ENCODE measurements at regions not wholly inside any gene's neighbourhood (a gene's known extent, or its start where the extent isn't known, plus 50 kb on each side); places are given as distances from the start of the nearest gene placed in this dataset.
A peak's percentile ranks its signal among the peaks of the same experiment; 100 is the strongest.

DNA sequence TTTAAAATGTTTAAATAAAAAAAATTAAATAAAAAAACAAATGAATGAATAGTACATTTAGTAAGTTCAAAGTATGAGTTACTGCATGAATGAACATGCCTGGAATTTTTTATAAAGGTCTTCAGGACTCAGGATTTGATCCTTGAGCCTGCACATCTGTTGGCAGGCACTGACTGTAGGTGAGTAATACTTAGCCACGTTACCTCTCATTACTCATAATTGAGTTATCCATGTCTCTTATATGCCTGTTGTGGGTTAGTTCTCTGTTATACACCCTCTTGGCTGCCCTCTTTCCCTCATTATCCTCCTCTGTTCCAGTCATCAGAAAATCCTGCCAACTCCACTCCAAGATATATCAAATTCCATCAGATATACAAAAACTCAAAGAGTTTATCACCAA lies 276.0 kb downstream of the FBXW7 start:
- TF ChIP-seq, protein P1, sequence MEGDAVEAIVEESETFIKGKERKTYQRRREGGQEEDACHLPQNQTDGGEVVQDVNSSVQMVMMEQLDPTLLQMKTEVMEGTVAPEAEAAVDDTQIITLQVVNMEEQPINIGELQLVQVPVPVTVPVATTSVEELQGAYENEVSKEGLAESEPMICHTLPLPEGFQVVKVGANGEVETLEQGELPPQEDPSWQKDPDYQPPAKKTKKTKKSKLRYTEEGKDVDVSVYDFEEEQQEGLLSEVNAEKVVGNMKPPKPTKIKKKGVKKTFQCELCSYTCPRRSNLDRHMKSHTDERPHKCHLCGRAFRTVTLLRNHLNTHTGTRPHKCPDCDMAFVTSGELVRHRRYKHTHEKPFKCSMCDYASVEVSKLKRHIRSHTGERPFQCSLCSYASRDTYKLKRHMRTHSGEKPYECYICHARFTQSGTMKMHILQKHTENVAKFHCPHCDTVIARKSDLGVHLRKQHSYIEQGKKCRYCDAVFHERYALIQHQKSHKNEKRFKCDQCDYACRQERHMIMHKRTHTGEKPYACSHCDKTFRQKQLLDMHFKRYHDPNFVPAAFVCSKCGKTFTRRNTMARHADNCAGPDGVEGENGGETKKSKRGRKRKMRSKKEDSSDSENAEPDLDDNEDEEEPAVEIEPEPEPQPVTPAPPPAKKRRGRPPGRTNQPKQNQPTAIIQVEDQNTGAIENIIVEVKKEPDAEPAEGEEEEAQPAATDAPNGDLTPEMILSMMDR (IDR thresholded peaks at IDR 0.05; ENCODE audit: low read depth, low read length), result no peak
- no peak for DNase-seq (ENCODE audit: low read depth, low spot score)
- Histone ChIP-seq H3K9me3 (ENCODE audit: control insufficient read depth, insufficient read depth, low read length) (no peaks in the 10 kb centered on the region), H3K27me3 (ENCODE audit: control insufficient read depth, insufficient read depth, low read length) (no peaks in the 10 kb centered on the region), H3K27ac (ENCODE audit: low read depth, low read length) (no peak overlapping the region), H3K4me3 (ENCODE audit: low read depth, low read length) (no peak overlapping the region)
- ChIA-PET POLR2A (no interaction called here), CTCF (no interaction called here)

DNA sequence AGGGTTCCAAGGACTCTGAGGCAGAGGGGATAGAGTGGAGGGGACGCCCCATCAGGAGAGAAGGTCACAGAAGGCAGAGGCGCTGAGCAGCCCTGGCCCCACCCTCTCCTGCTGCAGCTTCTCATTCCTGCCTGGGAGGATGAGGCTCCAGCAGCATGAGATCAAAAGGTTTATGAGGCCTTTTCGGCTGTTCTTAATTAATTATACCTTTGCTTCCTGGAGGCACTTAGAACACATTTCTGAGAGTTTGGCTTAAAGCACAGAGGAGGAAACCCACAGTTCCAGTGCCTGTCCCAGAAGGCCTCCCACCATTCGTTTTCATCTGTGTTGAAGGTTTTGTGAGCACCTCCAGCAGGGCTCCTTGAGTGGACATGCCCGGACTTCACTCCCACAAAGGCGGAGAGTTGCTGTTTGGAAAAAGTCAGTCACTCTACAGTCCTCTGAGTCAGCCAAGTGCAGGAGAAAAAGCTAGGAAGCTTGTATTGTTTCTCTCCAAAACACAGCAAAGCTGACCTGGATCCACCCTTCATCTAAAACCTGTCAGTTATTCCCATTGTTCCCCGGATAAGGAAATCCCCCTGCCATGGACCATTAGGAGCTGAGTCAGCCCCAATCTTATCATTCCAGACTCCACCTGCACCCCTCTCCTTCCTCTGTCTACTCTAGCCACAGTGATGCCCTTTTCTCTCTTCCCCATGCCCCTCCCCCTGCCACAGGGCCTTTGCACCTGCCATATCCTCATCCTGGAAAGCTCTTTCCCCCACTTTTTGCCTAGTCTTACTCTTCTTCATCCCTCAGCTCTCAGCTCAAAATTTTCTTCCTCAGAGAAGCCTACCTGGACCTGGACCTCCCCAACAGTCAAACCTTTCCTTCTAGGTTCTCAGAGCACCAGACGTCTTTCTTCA lies 276.8 kb downstream of the FBXW7 start:
- Histone ChIP-seq H3K27me3 (ENCODE audit: control insufficient read depth, insufficient read depth, low read length) (no peaks in the 10 kb centered on the region), H3K27ac (ENCODE audit: low read depth, low read length) (peak overlapping the region; percentile 66), H3K9me3 (ENCODE audit: control insufficient read depth, insufficient read depth, low read length) (no peaks in the 10 kb centered on the region), H3K4me3 (ENCODE audit: low read depth, low read length) (no peak overlapping the region)
- TF ChIP-seq, protein P1 (IDR thresholded peaks at IDR 0.05; ENCODE audit: low read depth, low read length), result no peak
- ChIA-PET POLR2A (no interaction called here), CTCF (no interaction called here)
- DNase-seq (ENCODE audit: low read depth, low spot score), result peak; percentile 37

DNA sequence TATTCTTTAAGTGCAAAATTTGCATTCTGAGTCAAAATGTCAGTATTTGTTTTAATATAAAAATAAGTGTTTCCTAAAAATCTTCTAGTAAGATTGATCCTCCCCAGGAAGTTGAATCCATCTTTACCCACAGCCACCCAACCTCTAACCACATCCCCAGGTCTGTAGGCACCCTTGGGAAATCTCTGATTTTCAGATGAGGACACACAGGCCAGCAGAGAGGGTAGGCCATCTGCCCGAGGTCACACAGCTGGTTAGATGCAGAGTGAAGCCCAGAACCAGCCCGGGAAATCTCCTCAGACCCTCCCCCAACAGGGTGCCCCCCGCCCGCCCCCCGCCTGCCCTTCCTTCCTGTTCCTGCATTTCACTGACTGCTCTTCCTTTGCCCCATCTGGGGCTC lies 277.5 kb downstream of the FBXW7 start:
- Histone ChIP-seq H3K4me3 (ENCODE audit: low read depth, low read length) (no peak overlapping the region), H3K27ac (ENCODE audit: low read depth, low read length) (peak overlapping the region; percentile 66), H3K27me3 (ENCODE audit: control insufficient read depth, insufficient read depth, low read length) (no peaks in the 10 kb centered on the region), H3K9me3 (ENCODE audit: control insufficient read depth, insufficient read depth, low read length) (no peaks in the 10 kb centered on the region)
- ChIA-PET CTCF (no interaction called here), POLR2A (no interaction called here)
- no peak for DNase-seq (ENCODE audit: low read depth, low spot score)
- TF ChIP-seq, protein P1 (IDR thresholded peaks at IDR 0.05; ENCODE audit: low read depth, low read length), result no peak

DNA sequence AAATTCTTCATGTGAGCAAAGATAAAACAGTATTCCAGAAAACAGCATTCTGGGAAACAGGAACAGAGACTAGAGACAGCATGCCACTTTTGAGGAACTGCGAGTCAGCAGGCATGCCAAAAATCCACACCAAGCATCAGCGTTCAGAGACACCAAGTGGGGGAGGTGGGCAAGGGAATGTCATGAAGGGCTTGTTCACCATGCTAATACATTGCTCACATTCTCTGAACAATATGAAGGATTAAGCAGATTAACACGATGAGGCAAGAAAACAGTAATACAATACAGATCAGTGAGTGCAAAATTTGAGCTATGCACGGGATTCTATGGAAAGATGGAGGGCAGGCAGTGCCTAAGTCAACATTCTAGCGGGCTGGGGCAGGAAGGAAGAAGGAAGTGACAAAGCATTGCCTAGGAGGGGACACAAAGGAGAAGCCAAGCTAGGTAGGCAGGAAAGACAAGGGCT lies 278.3 kb downstream of the FBXW7 start:
- Histone ChIP-seq H3K27ac (ENCODE audit: low read depth, low read length) (no peak overlapping the region), H3K9me3 (ENCODE audit: control insufficient read depth, insufficient read depth, low read length) (no peaks in the 10 kb centered on the region), H3K27me3 (ENCODE audit: control insufficient read depth, insufficient read depth, low read length) (no peaks in the 10 kb centered on the region), H3K4me3 (ENCODE audit: low read depth, low read length) (no peak overlapping the region)
- POLR2A ChIA-PET, result no interaction called here
- CTCF ChIA-PET, result no interaction called here
- DNase-seq (ENCODE audit: low read depth, low spot score), result no peak
- TF ChIP-seq, protein P1 (IDR thresholded peaks at IDR 0.05; ENCODE audit: low read depth, low read length), result no peak

DNA sequence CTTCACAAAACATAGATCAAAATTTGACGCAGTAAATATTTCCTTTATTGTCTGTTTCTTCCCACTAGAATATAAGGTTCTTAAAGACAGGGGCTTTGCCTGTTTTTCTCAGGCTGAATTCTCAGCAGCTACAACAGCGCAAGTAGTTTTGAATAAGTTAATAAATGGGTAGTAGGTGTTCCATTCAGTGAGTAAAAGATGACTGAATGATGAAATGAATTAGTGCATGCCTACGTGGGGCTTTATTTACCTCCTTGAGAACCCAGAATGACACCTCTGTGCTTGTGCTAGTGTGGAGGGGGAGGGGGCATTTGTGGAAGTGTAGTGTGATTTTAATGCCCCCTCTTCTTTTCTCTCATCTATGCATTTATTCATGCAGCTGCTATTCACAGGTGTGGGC lies 278.9 kb downstream of the FBXW7 start:
- ChIA-PET CTCF (no interaction called here), POLR2A (no interaction called here)
- TF ChIP-seq, protein P1 (IDR thresholded peaks at IDR 0.05; ENCODE audit: low read depth, low read length), result no peak
- Histone ChIP-seq H3K4me3 (ENCODE audit: low read depth, low read length) (no peak overlapping the region), H3K27ac (ENCODE audit: low read depth, low read length) (no peak overlapping the region), H3K9me3 (ENCODE audit: control insufficient read depth, insufficient read depth, low read length) (no peaks in the 10 kb centered on the region), H3K27me3 (ENCODE audit: control insufficient read depth, insufficient read depth, low read length) (no peaks in the 10 kb centered on the region)
- no peak for DNase-seq (ENCODE audit: low read depth, low spot score)

Data from AG04450 (cell line).